ENCODE measurements at regions not wholly inside any gene's neighbourhood (a gene's known extent, or its start where the extent isn't known, plus 50 kb on each side); places are given as distances from the start of the nearest gene placed in this dataset.

DNA sequence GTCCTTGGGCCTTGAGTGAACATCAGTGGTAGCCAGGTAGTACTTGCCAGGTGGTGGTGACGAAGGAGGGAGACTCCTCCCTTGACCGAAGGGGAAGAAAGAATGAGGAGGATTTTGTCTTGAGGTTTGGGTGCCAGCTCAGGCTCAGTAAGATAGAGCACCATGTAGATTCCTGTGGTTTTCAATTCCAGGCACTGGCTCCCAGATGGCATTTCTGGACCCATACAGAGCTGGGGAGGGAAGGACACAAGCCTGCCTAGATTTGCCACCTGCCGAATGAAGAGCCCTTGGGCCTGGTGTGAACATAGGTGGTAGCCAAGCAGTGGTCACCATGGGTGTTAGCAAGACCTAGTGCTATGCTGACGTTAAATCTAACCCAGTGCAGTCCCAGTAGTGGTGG, 108.8 kb upstream of the UBE2E3 start:
- Histone ChIP-seq H3K27me3 (no peaks in the 10 kb centered on the region), H3K36me3 (no peaks in the 10 kb centered on the region), H3K9me3 (ENCODE audit: low read depth) (no peaks in the 10 kb centered on the region), H3K4me1 (ENCODE audit: low read depth) (no peaks in the 10 kb centered on the region), H3K27ac (no peak overlapping the region), H3K4me3 (no peak overlapping the region)
- no peak for DNase-seq (ENCODE audit: low read depth in 1 of 2, low spot score in 1 of 2)
- TF ChIP-seq, protein P1, sequence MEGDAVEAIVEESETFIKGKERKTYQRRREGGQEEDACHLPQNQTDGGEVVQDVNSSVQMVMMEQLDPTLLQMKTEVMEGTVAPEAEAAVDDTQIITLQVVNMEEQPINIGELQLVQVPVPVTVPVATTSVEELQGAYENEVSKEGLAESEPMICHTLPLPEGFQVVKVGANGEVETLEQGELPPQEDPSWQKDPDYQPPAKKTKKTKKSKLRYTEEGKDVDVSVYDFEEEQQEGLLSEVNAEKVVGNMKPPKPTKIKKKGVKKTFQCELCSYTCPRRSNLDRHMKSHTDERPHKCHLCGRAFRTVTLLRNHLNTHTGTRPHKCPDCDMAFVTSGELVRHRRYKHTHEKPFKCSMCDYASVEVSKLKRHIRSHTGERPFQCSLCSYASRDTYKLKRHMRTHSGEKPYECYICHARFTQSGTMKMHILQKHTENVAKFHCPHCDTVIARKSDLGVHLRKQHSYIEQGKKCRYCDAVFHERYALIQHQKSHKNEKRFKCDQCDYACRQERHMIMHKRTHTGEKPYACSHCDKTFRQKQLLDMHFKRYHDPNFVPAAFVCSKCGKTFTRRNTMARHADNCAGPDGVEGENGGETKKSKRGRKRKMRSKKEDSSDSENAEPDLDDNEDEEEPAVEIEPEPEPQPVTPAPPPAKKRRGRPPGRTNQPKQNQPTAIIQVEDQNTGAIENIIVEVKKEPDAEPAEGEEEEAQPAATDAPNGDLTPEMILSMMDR (IDR thresholded peaks at IDR 0.05; ENCODE audit: low read depth, low read length): no peak

DNA sequence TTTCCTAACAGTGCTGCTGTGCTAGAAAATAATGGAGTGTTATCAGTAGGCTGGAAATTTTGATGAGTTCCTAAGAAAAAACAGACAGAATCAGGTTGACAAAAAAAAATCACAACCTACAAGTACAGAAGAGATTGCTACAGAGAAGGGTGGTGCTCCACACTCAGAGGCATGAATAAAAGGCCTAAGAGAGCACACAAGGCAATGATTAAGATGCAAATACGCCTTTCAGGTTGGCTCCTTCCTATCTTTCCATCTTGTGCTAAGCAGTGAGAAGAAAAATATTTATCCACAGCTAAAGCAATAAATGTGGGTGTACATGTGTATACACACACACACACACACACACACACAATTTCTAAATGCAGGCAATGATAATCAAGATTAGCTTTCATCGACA, 130.6 kb upstream of the UBE2E3 start:
- Histone ChIP-seq H3K36me3 (no peaks in the 10 kb centered on the region), H3K27me3 (no peaks in the 10 kb centered on the region), H3K9me3 (ENCODE audit: low read depth) (no peaks in the 10 kb centered on the region), H3K27ac (no peak overlapping the region), H3K4me1 (ENCODE audit: low read depth) (no peaks in the 10 kb centered on the region), H3K4me3 (no peak overlapping the region)
- DNase-seq (ENCODE audit: low read depth in 1 of 2, low spot score in 1 of 2): no peak
- TF ChIP-seq, protein P1 (IDR thresholded peaks at IDR 0.05; ENCODE audit: low read depth, low read length): no peak

DNA sequence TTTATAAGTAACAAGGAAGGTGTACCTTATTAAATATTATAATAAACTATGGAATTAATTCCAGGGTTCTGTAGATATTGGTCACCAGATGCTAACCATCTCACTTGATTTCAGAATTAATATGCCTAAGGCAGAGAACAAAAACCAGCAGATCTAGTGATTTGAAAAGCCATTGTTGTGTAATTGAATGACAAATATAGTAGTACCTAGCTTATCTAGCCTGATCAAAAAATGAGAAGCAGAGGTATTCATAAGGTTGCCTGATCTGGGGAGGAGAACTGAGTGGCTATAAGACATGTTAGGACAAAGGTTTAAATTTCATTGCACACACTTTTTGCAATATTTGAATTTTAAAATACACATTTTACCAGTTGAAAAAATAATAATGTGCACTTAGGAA, 132.0 kb upstream of the UBE2E3 start:
- no peaks in the 10 kb centered on the region for H3K36me3 ChIP-seq
- no peak for DNase-seq (ENCODE audit: low read depth in 1 of 2, low spot score in 1 of 2)
- H3K4me1 ChIP-seq (ENCODE audit: low read depth): no peaks in the 10 kb centered on the region
- no peaks in the 10 kb centered on the region for H3K27me3 ChIP-seq
- TF ChIP-seq, protein P1 (IDR thresholded peaks at IDR 0.05; ENCODE audit: low read depth, low read length): no peak
- no peaks in the 10 kb centered on the region for H3K9me3 ChIP-seq (ENCODE audit: low read depth)
- H3K27ac ChIP-seq: no peak overlapping the region
- H3K4me3 ChIP-seq: no peak overlapping the region

DNA sequence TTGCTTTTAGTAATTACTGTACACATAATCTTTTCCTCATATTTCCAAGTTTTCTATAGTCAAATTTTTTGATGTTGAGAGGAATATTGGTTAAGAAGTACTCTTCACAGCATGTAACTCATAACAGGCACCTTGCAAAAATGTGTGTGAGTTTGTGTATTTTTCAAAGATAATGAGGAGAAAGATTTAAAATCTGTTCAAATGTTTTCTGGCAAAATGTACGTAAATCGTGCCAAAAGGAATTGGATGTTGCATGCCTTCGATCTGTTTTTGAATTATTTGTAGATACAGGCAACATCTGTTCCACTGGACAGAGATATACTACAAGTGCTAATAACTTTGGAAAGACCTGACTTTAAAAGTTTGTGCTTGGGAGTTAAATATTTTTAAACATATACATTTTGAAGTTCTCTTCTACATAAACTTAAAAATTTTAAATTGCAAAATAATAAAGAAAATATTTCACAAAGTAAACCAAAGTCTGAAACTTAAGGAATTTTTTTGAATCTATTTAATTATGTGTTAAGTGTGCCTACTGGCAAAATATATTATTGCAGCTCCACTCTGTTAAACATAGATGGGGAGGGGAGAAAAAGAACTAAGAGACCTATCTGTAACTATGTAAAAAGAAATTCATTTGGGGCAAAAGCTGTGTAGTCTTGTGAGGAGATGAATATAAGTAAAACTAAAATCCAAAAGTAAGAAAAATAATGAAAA, 133.5 kb upstream of the UBE2E3 start:
- TF ChIP-seq, protein P1 (IDR thresholded peaks at IDR 0.05; ENCODE audit: low read depth, low read length): peak; percentile 18
- Histone ChIP-seq H3K4me1 (ENCODE audit: low read depth) (no peaks in the 10 kb centered on the region), H3K36me3 (no peaks in the 10 kb centered on the region), H3K4me3 (no peak overlapping the region), H3K27ac (no peak overlapping the region), H3K27me3 (no peaks in the 10 kb centered on the region), H3K9me3 (ENCODE audit: low read depth) (no peaks in the 10 kb centered on the region)
- peak in 1 of 2 donors; percentile 5 for DNase-seq (ENCODE audit: low read depth in 1 of 2, low spot score in 1 of 2)

DNA sequence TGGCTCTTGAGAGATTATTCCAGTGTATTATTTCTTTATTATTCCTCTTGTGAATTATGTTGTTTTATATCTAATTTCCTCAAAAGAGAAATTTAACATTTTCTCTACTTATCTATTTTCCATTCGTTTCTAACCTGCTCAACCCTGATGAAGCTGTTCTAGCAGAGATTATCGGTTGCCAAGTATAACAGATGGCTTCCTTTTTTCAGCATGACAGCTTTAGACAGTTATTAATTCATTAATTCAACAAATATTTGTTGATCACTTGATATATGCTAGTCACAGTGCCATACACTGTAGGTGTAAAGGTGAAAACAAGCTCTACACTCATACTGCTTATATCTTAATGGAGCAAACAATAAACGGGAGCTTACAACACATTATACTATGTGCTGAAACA, 137.9 kb upstream of the UBE2E3 start:
- no peaks in the 10 kb centered on the region for H3K4me1 ChIP-seq (ENCODE audit: low read depth)
- H3K27me3 ChIP-seq: no peaks in the 10 kb centered on the region
- DNase-seq (ENCODE audit: low read depth in 1 of 2, low spot score in 1 of 2): no peak
- no peaks in the 10 kb centered on the region for H3K9me3 ChIP-seq (ENCODE audit: low read depth)
- TF ChIP-seq, protein P1 (IDR thresholded peaks at IDR 0.05; ENCODE audit: low read depth, low read length): no peak
- no peaks in the 10 kb centered on the region for H3K36me3 ChIP-seq
- no peak overlapping the region for H3K27ac ChIP-seq
- H3K4me3 ChIP-seq: no peak overlapping the region
